K562 (cell line): ENCODE measurements at regions not wholly inside any gene's neighbourhood (a gene's known extent, or its start where the extent isn't known, plus 50 kb on each side); places are given as distances from the start of the nearest gene placed in this dataset.

Experiments
- ARNT ChIP-seq, 2 experiments: fragments of 450-650 bp; IDR thresholded peaks; 2 replicates each; pipeline ENCODE4 v1.6.1; 2016; ENCODE audit warnings: mild to moderate bottlenecking in 1 of 2
- CEBPB ChIP-seq: fragments of 450-650 bp; IDR thresholded peaks from 2 replicates; pipeline ENCODE4 v1.6.1; 2016; ENCODE audit warnings: missing genetic modification characterization, missing compliant biosample characterization
- CTCF ChIP-seq, 3 experiments: IDR thresholded peaks in 2 of 3; conservative IDR thresholded peaks in 1 of 3; 2 replicates each; pipeline ENCODE4 v1.5.1; 2011 to 2012; ENCODE audit warnings: low read length in 3 of 3, mild to moderate bottlenecking in 3 of 3, control low read depth in 2 of 3, improper control_type of control experiment in 1 of 3, inconsistent platforms in 1 of 3, low read depth in 1 of 3, mixed read lengths in 1 of 3, moderate library complexity in 1 of 3; ENCODE audit not compliant: insufficient read depth in 2 of 3
- ETV5 ChIP-seq: sonication (generic); formaldehyde crosslinking; IDR thresholded peaks from 2 replicates; pipeline ENCODE4 v1.4.0; 2020; ENCODE audit warnings: low read depth, mild to moderate bottlenecking, missing genetic modification reagents
- HDAC6 ChIP-seq: IDR thresholded peaks from 2 replicates; pipeline ENCODE4 v1.6.1; 2012; ENCODE audit warnings: low read depth, mild to moderate bottlenecking, control low read depth, inconsistent platforms, low read length, moderate library complexity
- KDM1A ChIP-seq, 2 experiments: fragments of 450-650 bp; IDR thresholded peaks; 2 replicates each; pipeline ENCODE4 v1.6.1; 2016; ENCODE audit warnings: mild to moderate bottlenecking in 2 of 2
- KLF16 ChIP-seq: IDR thresholded peaks from 2 replicates; pipeline ENCODE4 v1.6.1; 2016; ENCODE audit warnings: antibody characterized with exemption
- POLR2G ChIP-seq: fragments of 200-400 bp; formaldehyde crosslinking; IDR thresholded peaks from 2 replicates; pipeline ENCODE4 v1.6.1; 2017; ENCODE audit warnings: low read depth, mild to moderate bottlenecking, antibody characterized with exemption, low read length, moderate library complexity
- TF ChIP-seq, protein P1 (sequence below): fragments of 250-450 bp; sonication (Bioruptor Pico); IDR thresholded peaks from 2 replicates; pipeline ENCODE4 v1.5.0; 2021; ENCODE audit warnings: mild to moderate bottlenecking, moderate library complexity

DNA sequence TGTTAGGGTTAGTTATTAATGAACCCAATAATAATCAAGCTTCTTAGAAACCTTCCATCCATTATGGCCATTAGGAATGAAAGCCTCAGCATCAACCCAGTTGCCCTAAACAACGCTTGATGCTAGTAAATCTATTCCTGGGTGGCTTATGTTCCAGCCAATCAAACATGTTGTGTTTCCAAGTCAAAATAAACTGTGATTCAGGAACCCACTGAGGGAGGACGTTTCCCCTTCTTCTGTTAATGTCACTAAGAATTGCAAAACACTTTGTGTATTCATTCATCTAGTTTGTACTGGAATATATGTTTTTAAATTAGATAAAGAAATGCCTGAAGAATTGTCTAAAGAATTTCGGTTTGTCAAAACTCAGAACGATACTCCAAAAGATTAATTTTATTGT is 142.5 kb upstream of the MSX2 start:
- TF ChIP-seq ARNT (IDR thresholded peaks at IDR 0.05) = no peak
- no peak for TF ChIP-seq KDM1A (IDR thresholded peaks at IDR 0.05)
- TF ChIP-seq CTCF (IDR thresholded peaks at IDR 0.05 in 2 of 3, conservative IDR thresholded peaks at IDR 0.05 in 1 of 3; ENCODE audit: insufficient read depth in 2 of 3, low read depth in 1 of 3, low read length in 3 of 3) = no peak
- no peak for TF ChIP-seq ETV5 (CRISPR knock-in tag)
- TF ChIP-seq, protein P1, sequence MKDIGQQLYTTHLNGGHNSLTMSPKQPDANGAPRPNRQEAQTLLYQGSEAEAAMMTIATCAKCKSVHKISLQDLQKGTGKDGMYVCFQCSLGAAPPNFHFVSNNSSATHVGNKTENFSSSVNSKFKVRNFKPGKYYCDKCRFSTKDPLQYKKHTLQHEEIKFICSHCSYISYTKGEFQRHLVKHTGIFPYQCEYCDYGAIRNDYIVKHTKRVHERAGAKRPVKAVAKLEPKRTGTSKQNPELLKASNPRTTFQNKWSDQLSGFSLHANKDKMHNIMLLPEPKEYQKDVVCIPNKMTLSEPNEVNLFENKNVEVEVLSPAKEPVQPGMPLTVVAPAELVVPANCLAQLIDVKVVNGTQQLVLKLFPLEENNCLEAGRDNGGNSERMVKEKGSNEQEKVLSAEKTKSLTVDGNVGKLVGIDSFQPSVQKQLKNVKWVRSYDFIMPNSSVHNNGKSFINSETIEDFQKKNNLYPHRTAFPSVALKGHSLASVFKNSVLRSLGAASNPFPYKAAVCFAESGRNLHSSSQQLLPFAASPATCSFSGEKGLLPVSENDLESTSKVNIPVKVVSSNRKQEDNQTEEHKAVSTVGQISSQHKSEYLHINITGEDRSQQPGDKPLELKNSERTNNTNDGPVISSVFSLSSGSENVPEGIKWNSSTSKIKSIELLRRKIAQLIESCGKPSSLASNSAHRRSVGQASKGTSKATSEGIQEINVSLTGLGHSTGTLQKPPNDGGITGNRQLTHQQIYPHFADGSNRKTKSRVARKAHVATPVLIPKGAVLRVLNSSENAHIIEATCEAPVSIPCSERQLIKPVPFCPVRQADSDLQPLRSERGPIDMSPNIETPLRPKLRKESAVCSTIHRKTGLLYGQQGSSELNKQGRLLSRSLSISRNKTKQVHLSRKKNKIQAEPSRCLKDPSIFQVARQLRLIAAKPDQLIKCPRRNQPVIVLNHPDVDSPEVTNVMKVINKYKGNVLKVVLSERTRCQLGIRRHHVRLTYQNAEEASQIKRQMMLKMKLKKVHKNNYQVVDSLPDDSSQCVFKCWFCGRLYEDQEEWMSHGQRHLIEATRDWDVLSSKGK (CRISPR knock-in tag) = no peak
- no peak for TF ChIP-seq POLR2G
- TF ChIP-seq CEBPB (tag) = no peak
- TF ChIP-seq KLF16 = no peak
- no peak for TF ChIP-seq HDAC6
